ENCODE measurements at regions not wholly inside any gene's neighbourhood (a gene's known extent, or its start where the extent isn't known, plus 50 kb on each side); places are given as distances from the start of the nearest gene placed in this dataset.

DNA sequence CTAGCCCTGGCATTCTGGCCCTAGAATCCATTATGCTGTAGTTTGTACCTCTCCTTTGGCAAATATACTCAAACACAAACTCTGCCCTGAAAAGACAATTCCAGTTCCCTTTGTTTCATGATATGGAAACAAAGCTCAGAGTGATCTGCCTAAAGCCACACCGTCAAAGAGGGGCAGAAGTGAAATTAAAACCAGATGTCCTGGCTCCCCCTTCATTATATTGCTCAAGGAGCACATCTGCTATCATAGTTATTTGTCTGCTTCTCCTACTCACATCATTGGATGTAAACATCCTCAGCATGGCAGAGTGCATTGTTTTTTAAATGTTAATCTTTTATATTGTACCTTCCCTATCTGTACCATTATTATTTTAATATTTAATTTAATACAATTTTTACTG is 266.7 kb upstream of the SMARCA2 start:
- TF ChIP-seq, protein P1, sequence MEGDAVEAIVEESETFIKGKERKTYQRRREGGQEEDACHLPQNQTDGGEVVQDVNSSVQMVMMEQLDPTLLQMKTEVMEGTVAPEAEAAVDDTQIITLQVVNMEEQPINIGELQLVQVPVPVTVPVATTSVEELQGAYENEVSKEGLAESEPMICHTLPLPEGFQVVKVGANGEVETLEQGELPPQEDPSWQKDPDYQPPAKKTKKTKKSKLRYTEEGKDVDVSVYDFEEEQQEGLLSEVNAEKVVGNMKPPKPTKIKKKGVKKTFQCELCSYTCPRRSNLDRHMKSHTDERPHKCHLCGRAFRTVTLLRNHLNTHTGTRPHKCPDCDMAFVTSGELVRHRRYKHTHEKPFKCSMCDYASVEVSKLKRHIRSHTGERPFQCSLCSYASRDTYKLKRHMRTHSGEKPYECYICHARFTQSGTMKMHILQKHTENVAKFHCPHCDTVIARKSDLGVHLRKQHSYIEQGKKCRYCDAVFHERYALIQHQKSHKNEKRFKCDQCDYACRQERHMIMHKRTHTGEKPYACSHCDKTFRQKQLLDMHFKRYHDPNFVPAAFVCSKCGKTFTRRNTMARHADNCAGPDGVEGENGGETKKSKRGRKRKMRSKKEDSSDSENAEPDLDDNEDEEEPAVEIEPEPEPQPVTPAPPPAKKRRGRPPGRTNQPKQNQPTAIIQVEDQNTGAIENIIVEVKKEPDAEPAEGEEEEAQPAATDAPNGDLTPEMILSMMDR (IDR thresholded peaks at IDR 0.05; ENCODE audit: low read depth, low read length, missing input control), result no peak
- TF ChIP-seq, protein P2, sequence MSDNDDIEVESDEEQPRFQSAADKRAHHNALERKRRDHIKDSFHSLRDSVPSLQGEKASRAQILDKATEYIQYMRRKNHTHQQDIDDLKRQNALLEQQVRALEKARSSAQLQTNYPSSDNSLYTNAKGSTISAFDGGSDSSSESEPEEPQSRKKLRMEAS (IDR thresholded peaks at IDR 0.05), result no peak
- TF ChIP-seq, protein P3, sequence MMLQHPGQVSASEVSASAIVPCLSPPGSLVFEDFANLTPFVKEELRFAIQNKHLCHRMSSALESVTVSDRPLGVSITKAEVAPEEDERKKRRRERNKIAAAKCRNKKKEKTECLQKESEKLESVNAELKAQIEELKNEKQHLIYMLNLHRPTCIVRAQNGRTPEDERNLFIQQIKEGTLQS (IDR thresholded peaks at IDR 0.05), result no peak
- TF ChIP-seq RAD21 (IDR thresholded peaks at IDR 0.05) (no peak), JUND (IDR thresholded peaks at IDR 0.05) (no peak), TAF1 (conservative IDR thresholded peaks at IDR 0.05) (no peak)
- TF ChIP-seq, protein P4, sequence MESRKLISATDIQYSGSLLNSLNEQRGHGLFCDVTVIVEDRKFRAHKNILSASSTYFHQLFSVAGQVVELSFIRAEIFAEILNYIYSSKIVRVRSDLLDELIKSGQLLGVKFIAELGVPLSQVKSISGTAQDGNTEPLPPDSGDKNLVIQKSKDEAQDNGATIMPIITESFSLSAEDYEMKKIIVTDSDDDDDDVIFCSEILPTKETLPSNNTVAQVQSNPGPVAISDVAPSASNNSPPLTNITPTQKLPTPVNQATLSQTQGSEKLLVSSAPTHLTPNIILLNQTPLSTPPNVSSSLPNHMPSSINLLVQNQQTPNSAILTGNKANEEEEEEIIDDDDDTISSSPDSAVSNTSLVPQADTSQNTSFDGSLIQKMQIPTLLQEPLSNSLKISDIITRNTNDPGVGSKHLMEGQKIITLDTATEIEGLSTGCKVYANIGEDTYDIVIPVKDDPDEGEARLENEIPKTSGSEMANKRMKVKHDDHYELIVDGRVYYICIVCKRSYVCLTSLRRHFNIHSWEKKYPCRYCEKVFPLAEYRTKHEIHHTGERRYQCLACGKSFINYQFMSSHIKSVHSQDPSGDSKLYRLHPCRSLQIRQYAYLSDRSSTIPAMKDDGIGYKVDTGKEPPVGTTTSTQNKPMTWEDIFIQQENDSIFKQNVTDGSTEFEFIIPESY (IDR thresholded peaks at IDR 0.05), result no peak

Measured in liver (tissue), 3 donors.